Breast epithelium (tissue), 4 donors: ENCODE measurements at regions not wholly inside any gene's neighbourhood (a gene's known extent, or its start where the extent isn't known, plus 50 kb on each side); places are given as distances from the start of the nearest gene placed in this dataset.
"Not testable (repeated sequence)": the region's sequence is repeated elsewhere in the genome, so short reads cannot be mapped to it uniquely, and the experiment has no call there.

Source experiments
- DNase-seq, 2 donors: peaks; one replicate each; pipeline ENCODE4 v3.0.0-alpha.2; 2019; ENCODE audit warnings: low spot score in 2 of 2
- H3K27ac ChIP-seq, 2 donors: fragments of 200-600 bp; sonication (generic) in 1 of 2; one replicate each; pipeline ENCODE4 v1.5.1; 2016 to 2019; ENCODE audit warnings: mild to moderate bottlenecking in 1 of 2
- H3K27me3 ChIP-seq, 2 donors: fragments of 200-600 bp; sonication (generic) in 1 of 2; one replicate each; pipeline versions ENCODE4 v1.5.1 to v1.6.0; 2017 to 2019; ENCODE audit warnings: control low read depth in 1 of 2, mild to moderate bottlenecking in 1 of 2
- H3K36me3 ChIP-seq: fragments of 200-600 bp; one replicate; pipeline ENCODE4 v1.5.1; 2019
- H3K4me1 ChIP-seq, 2 donors: fragments of 200-600 bp; sonication (generic); one replicate each; pipeline ENCODE4 v1.5.1; 2016 to 2019; ENCODE audit warnings: control low read depth in 1 of 2
- H3K4me3 ChIP-seq, 3 donors: fragments of 200-600 bp; sonication (generic); 1 replicate in 2 of 3; 2 replicates in 1 of 3; pipeline ENCODE4 v1.5.1; 2016 to 2019; ENCODE audit warnings: mild to moderate bottlenecking in 3 of 3, moderate library complexity in 2 of 3
- H3K9me3 ChIP-seq, 2 donors: fragments of 200-600 bp; sonication (generic) in 1 of 2; one replicate each; pipeline ENCODE4 v1.5.1; 2016 to 2019; ENCODE audit warnings: control low read depth in 1 of 2
- POLR2A ChIP-seq: fragments of 450-650 bp; IDR thresholded peaks from one replicate; pipeline ENCODE4 v1.6.1; 2016; ENCODE audit warnings: antibody characterized with exemption, mild to moderate bottlenecking, moderate library complexity
- POLR2AphosphoS5 ChIP-seq, 3 donors: sonication (generic); formaldehyde crosslinking; IDR thresholded peaks; one replicate each; pipeline ENCODE4 v1.6.1; 2017; ENCODE audit warnings: antibody characterized with exemption in 3 of 3
- intact Hi-C: fragments of 100-400 bp; cut with DNase I; formaldehyde crosslinking; loops from one replicate; pipeline ENCODE4 v1.15.1; 2023; ENCODE audit warnings: low total_unique reads
- TF ChIP-seq, protein P1 (sequence below), 3 donors: fragments of 450-650 bp; IDR thresholded peaks; one replicate each; pipeline ENCODE4 v1.5.1; 2016 to 2017; ENCODE audit warnings: antibody characterized with exemption in 3 of 3, mild to moderate bottlenecking in 3 of 3, moderate library complexity in 3 of 3

- TF ChIP-seq POLR2A (no peak), POLR2AphosphoS5 (IDR thresholded peaks at IDR 0.05) (no peak)
- TF ChIP-seq, protein P1, sequence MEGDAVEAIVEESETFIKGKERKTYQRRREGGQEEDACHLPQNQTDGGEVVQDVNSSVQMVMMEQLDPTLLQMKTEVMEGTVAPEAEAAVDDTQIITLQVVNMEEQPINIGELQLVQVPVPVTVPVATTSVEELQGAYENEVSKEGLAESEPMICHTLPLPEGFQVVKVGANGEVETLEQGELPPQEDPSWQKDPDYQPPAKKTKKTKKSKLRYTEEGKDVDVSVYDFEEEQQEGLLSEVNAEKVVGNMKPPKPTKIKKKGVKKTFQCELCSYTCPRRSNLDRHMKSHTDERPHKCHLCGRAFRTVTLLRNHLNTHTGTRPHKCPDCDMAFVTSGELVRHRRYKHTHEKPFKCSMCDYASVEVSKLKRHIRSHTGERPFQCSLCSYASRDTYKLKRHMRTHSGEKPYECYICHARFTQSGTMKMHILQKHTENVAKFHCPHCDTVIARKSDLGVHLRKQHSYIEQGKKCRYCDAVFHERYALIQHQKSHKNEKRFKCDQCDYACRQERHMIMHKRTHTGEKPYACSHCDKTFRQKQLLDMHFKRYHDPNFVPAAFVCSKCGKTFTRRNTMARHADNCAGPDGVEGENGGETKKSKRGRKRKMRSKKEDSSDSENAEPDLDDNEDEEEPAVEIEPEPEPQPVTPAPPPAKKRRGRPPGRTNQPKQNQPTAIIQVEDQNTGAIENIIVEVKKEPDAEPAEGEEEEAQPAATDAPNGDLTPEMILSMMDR (IDR thresholded peaks at IDR 0.05), result no peak
- H3K4me3 ChIP-seq, result no peak overlapping the region
- intact Hi-C loops, result no loop called here
- H3K36me3 ChIP-seq, result no peaks in the 10 kb centered on the region
- H3K9me3 ChIP-seq, result no peaks in the 10 kb centered on the region
- no peak overlapping the region for H3K27ac ChIP-seq
- H3K27me3 ChIP-seq, result no peaks in the 10 kb centered on the region
- no peak for DNase-seq
- H3K4me1 ChIP-seq, result no peaks in the 10 kb centered on the region
These were observed 203.8 kb downstream of the TUBA3C start for GRCh38 chr13:18977857-18978256.

DNA sequence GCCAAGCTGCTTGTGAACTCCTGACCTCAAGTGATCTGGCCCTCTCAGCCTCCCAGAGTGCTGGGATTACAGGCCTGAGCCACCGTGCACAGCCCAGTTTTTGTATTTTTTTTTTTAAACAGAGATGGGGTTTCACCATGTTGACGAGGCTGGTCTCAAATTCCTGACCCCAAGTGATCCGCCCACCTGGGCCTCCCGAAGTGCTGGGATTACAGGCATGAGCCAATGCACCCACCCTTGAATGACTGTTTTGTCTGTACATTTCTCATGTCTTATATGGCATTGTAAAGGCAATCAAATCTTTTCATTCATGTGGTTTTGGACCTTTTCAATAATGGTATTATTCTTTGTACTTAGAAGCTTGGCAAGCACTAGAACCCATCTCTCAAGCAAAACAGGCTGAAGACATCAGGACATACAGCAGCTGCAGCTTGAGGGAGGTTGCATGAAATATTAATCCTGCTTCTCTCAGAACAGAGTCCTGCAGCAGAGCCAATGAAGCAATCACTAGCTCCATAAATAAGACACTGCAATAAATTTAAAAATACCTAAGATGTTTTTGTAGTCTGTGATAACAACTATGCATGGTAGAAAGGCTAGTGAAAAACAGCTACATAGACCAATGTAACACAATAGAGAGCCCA is 209.9 kb downstream of the TUBA3C start:
- no peak for DNase-seq
- Histone ChIP-seq H3K9me3 (no peaks in the 10 kb centered on the region), H3K4me1 (no peaks in the 10 kb centered on the region), H3K27me3 (no peaks in the 10 kb centered on the region), H3K4me3 (no peak overlapping the region), H3K36me3 (no peaks in the 10 kb centered on the region), H3K27ac (no peak overlapping the region)
- intact Hi-C loops, result no loop called here
- TF ChIP-seq POLR2AphosphoS5 (IDR thresholded peaks at IDR 0.05) (no peak), POLR2A (no peak)
- TF ChIP-seq, protein P1 (IDR thresholded peaks at IDR 0.05), result no peak

- Histone ChIP-seq H3K4me3 (no peak overlapping the region), H3K4me1 (no peaks in the 10 kb centered on the region), H3K36me3 (no peaks in the 10 kb centered on the region), H3K9me3 (no peaks in the 10 kb centered on the region), H3K27ac (no peak overlapping the region), H3K27me3 (no peaks in the 10 kb centered on the region)
- no peak for DNase-seq
- intact Hi-C loops, result no loop called here
- TF ChIP-seq, protein P1 (IDR thresholded peaks at IDR 0.05), result no peak
- TF ChIP-seq POLR2A (no peak), POLR2AphosphoS5 (IDR thresholded peaks at IDR 0.05) (no peak)
These were observed 216.2 kb downstream of the TUBA3C start for GRCh38 chr13:18965347-18965855.

DNA sequence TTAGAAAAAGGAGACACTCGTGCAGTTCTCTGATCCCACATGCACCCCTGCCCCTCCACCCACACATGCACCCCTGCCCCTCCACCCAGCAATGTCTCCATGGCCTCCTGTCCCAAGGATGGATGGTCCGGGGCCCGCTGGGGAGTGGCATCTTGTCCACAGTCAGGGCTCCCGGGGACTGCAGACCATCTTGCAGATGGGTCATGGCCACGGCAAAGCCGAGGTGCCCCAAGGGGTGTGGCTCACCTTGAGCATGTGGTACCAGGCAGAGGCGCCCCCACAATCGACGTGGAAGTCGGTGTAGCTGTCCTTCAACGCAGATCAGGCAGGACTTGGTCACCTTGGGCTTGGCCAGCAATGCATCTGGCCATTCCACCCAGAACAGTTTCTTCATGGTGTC is 216.7 kb downstream of the TUBA3C start:
- no peaks in the 10 kb centered on the region for H3K27me3 ChIP-seq
- no peak overlapping the region for H3K27ac ChIP-seq
- TF ChIP-seq POLR2AphosphoS5 (IDR thresholded peaks at IDR 0.05) (no peak), POLR2A (no peak)
- TF ChIP-seq, protein P1 (IDR thresholded peaks at IDR 0.05), result no peak
- H3K4me3 ChIP-seq, result no peak overlapping the region
- H3K4me1 ChIP-seq, result no peaks in the 10 kb centered on the region
- H3K36me3 ChIP-seq, result no peaks in the 10 kb centered on the region
- peaks cover under 1 to 2% of the 10 kb centered on the region in 2 donors for H3K9me3 ChIP-seq
- intact Hi-C loops, result no loop called here
- no peak for DNase-seq

GRCh38 chr13:18963684-18964083 is 217.9 kb downstream of the TUBA3C start:
- H3K4me1 ChIP-seq, intact Hi-C loops: not testable (repeated sequence)

More at GRCh38 chr13:18963684-18964083, 217.9 kb downstream of the TUBA3C start:
- H3K27me3 ChIP-seq, H3K4me3 ChIP-seq, H3K36me3 ChIP-seq, H3K27ac ChIP-seq, DNase-seq: not testable (repeated sequence)
- peaks cover 12 to 14% of the 10 kb centered on the region in 2 donors for H3K9me3 ChIP-seq
